RWPE2 (cell line): ENCODE measurements at regions not wholly inside any gene's neighbourhood (a gene's known extent, or its start where the extent isn't known, plus 50 kb on each side); places are given as distances from the start of the nearest gene placed in this dataset.
A peak's percentile ranks its signal among the peaks of the same experiment; 100 is the strongest.

Source experiments
- ATAC-seq: fragments of 200-7000 bp; cut with Tn5 transposase; 3 replicates; pipeline ENCODE4 v1.9.1; 2021; ENCODE audit warnings: low read depth
- DNase-seq: peaks from one replicate; pipeline ENCODE4 v3.0.0-alpha.2; 2020; ENCODE audit warnings: low spot score
- H3K27ac ChIP-seq: fragments of 450-650 bp; 2 replicates; pipeline ENCODE4 v1.5.1; 2017; ENCODE audit warnings: mild to moderate bottlenecking; ENCODE audit not compliant: poor library complexity, severe bottlenecking
- H3K27me3 ChIP-seq: fragments of 250-450 bp; sonication (Bioruptor Pico); 2 replicates; pipeline ENCODE4 v1.5.1; 2021; ENCODE audit warnings: mild to moderate bottlenecking, moderate library complexity; ENCODE audit not compliant: insufficient read depth, poor library complexity, severe bottlenecking
- H3K36me3 ChIP-seq: fragments of 250-450 bp; sonication (Bioruptor Pico); 2 replicates; pipeline ENCODE4 v1.5.1; 2020; ENCODE audit warnings: low read depth, mild to moderate bottlenecking, moderate library complexity
- H3K4me1 ChIP-seq: fragments of 250-450 bp; sonication (Bioruptor Pico); 2 replicates; pipeline ENCODE4 v1.5.1; 2021; ENCODE audit warnings: mild to moderate bottlenecking, moderate library complexity; ENCODE audit not compliant: insufficient read depth, poor library complexity, severe bottlenecking
- H3K4me3 ChIP-seq: fragments of 250-450 bp; sonication (Bioruptor Pico); 2 replicates; pipeline ENCODE4 v1.5.1; 2021; ENCODE audit warnings: mild to moderate bottlenecking, moderate library complexity; ENCODE audit not compliant: severe bottlenecking
- H3K9me3 ChIP-seq: fragments of 250-450 bp; sonication (Bioruptor Pico); 2 replicates; pipeline ENCODE4 v1.5.1; 2021; ENCODE audit warnings: mild to moderate bottlenecking, moderate library complexity; ENCODE audit not compliant: severe bottlenecking
- CTCF ChIP-seq: fragments of 450-650 bp; IDR thresholded peaks from one replicate; pipeline ENCODE4 v1.5.1; 2017; ENCODE audit warnings: mild to moderate bottlenecking, moderate library complexity; ENCODE audit not compliant: poor library complexity, severe bottlenecking

GRCh38 chr16:88290850-88291830 is 91.6 kb upstream of the ZNF469 start:
- no peak for TF ChIP-seq CTCF
- no peaks in the 10 kb centered on the region for H3K36me3 ChIP-seq

GRCh38 chr16:88292007-88292970 is 90.5 kb upstream of the ZNF469 start:
- Histone ChIP-seq H3K36me3 (no peaks in the 10 kb centered on the region), H3K4me1 (no peaks in the 10 kb centered on the region), H3K9me3 (no peaks in the 10 kb centered on the region), H3K27me3 (no peaks in the 10 kb centered on the region), H3K27ac (no peak overlapping the region), H3K4me3 (no peak overlapping the region)
- no peak for ATAC-seq
- no peak for DNase-seq
- TF ChIP-seq CTCF: no peak

More at GRCh38 chr16:88290850-88291830, 91.6 kb upstream of the ZNF469 start:
- DNase-seq (no peak), ATAC-seq (no peak)
- no peaks in the 10 kb centered on the region for H3K27me3 ChIP-seq
- H3K4me1 ChIP-seq: no peaks in the 10 kb centered on the region
- H3K27ac ChIP-seq: no peak overlapping the region
- peaks cover 3% of the 10 kb centered on the region for H3K9me3 ChIP-seq
- H3K4me3 ChIP-seq: no peak overlapping the region

GRCh38 chr16:88293097-88293496 is 89.7 kb upstream of the ZNF469 start:
- no peak overlapping the region for H3K27ac ChIP-seq
- no peak for ATAC-seq
- H3K27me3 ChIP-seq: no peaks in the 10 kb centered on the region
- peaks cover 8% of the 10 kb centered on the region for H3K4me1 ChIP-seq
- H3K36me3 ChIP-seq: no peaks in the 10 kb centered on the region
- TF ChIP-seq CTCF: no peak
- no peaks in the 10 kb centered on the region for H3K9me3 ChIP-seq
- no peak overlapping the region for H3K4me3 ChIP-seq
- no peak for DNase-seq

GRCh38 chr16:88295671-88296436 is 86.9 kb upstream of the ZNF469 start:
- no peak overlapping the region for H3K4me3 ChIP-seq
- no peak for ATAC-seq
- no peaks in the 10 kb centered on the region for H3K9me3 ChIP-seq
- H3K27me3 ChIP-seq: no peaks in the 10 kb centered on the region
- no peaks in the 10 kb centered on the region for H3K36me3 ChIP-seq
- DNase-seq: peak; percentile 69
- peaks cover 20% of the 10 kb centered on the region for H3K4me1 ChIP-seq
- no peak for TF ChIP-seq CTCF
- no peak overlapping the region for H3K27ac ChIP-seq
